Parathyroid adenoma (tissue), 2 donors: ENCODE measurements at regions not wholly inside any gene's neighbourhood (a gene's known extent, or its start where the extent isn't known, plus 50 kb on each side); places are given as distances from the start of the nearest gene placed in this dataset.
A peak's percentile ranks its signal among the peaks of the same experiment; 100 is the strongest.
"Not testable (repeated sequence)": the region's sequence is repeated elsewhere in the genome, so short reads cannot be mapped to it uniquely, and the experiment has no call there.

ENCODE experiments used
- H2AFZ ChIP-seq: fragments of 300-600 bp; sonication (generic); one replicate; pipeline ENCODE4 v1.7.0; 2017; ENCODE audit warnings: antibody characterized with exemption, mild to moderate bottlenecking
- H3K27ac ChIP-seq: fragments of 300-600 bp; sonication (generic); one replicate; pipeline ENCODE4 v1.7.0; 2017
- H3K27me3 ChIP-seq: fragments of 300-600 bp; sonication (generic); one replicate; pipeline ENCODE4 v1.7.0; 2017; ENCODE audit warnings: low read length; ENCODE audit not compliant: control insufficient read depth, insufficient read depth
- H3K36me3 ChIP-seq: fragments of 300-600 bp; sonication (generic); one replicate; pipeline ENCODE4 v1.7.0; 2017; ENCODE audit warnings: low read length; ENCODE audit not compliant: control insufficient read depth, insufficient read depth
- H3K4me1 ChIP-seq: fragments of 300-600 bp; sonication (generic); one replicate; pipeline ENCODE4 v1.7.0; 2017; ENCODE audit warnings: control low read depth
- H3K4me2 ChIP-seq: fragments of 300-600 bp; sonication (generic); one replicate; pipeline ENCODE4 v1.7.0; 2017; ENCODE audit warnings: low read length
- H3K4me3 ChIP-seq: fragments of 300-600 bp; sonication (generic); one replicate; pipeline ENCODE4 v1.7.0; 2017; ENCODE audit warnings: low read depth, low read length
- H3K79me2 ChIP-seq: fragments of 300-600 bp; sonication (generic); one replicate; pipeline ENCODE4 v1.7.0; 2017; ENCODE audit warnings: control low read depth
- H3K9ac ChIP-seq: fragments of 300-600 bp; sonication (generic); one replicate; pipeline ENCODE4 v1.7.0; 2017; ENCODE audit warnings: mild to moderate bottlenecking
- H3K9me3 ChIP-seq: fragments of 300-600 bp; sonication (generic); one replicate; pipeline ENCODE4 v1.7.0; 2017; ENCODE audit warnings: low read length; ENCODE audit not compliant: control insufficient read depth
- TF ChIP-seq, protein P1 (sequence below): fragments of 300-600 bp; sonication (generic); IDR thresholded peaks from one replicate; pipeline ENCODE4 v1.7.0; 2017; ENCODE audit warnings: antibody characterized with exemption, mild to moderate bottlenecking
- donor health status: primary hyperparathyroidism.

DNA sequence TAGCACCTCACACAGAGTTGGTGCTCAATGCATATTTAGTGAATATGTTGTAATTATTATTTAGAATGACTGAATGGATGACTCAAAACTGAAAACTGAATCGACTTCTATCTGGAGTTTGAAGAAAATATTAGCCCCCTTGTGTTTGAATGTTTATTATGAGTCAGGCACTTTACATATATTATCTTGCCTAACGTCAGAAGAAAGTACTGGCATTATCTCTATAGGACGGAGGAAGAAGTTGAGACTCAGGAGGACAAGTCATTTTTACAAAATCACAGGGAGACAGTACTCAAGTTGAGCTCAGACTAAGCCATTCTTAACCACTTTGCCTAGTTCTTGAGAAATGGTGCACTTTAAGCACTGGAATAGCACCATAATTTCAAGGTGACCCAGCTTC is 684.0 kb downstream of the UTRN start:
- no peak overlapping the region for H3K9ac ChIP-seq
- H3K4me3 ChIP-seq: no peak overlapping the region
- H3K9me3 ChIP-seq: no peaks in the 10 kb centered on the region
- no peaks in the 10 kb centered on the region for H3K4me1 ChIP-seq
- H2AFZ ChIP-seq: no peak overlapping the region
- no peaks in the 10 kb centered on the region for H3K27me3 ChIP-seq
- H3K4me2 ChIP-seq: no peak overlapping the region
- TF ChIP-seq, protein P1, sequence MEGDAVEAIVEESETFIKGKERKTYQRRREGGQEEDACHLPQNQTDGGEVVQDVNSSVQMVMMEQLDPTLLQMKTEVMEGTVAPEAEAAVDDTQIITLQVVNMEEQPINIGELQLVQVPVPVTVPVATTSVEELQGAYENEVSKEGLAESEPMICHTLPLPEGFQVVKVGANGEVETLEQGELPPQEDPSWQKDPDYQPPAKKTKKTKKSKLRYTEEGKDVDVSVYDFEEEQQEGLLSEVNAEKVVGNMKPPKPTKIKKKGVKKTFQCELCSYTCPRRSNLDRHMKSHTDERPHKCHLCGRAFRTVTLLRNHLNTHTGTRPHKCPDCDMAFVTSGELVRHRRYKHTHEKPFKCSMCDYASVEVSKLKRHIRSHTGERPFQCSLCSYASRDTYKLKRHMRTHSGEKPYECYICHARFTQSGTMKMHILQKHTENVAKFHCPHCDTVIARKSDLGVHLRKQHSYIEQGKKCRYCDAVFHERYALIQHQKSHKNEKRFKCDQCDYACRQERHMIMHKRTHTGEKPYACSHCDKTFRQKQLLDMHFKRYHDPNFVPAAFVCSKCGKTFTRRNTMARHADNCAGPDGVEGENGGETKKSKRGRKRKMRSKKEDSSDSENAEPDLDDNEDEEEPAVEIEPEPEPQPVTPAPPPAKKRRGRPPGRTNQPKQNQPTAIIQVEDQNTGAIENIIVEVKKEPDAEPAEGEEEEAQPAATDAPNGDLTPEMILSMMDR: no peak
- no peaks in the 10 kb centered on the region for H3K79me2 ChIP-seq
- H3K27ac ChIP-seq: no peak overlapping the region
- no peaks in the 10 kb centered on the region for H3K36me3 ChIP-seq

- Histone ChIP-seq H3K79me2 (no peaks in the 10 kb centered on the region), H3K4me3 (no peak overlapping the region), H3K4me2 (no peak overlapping the region), H3K9me3 (no peaks in the 10 kb centered on the region), H2AFZ (no peak overlapping the region), H3K9ac (no peak overlapping the region), H3K4me1 (no peaks in the 10 kb centered on the region), H3K27ac (no peak overlapping the region), H3K36me3 (no peaks in the 10 kb centered on the region), H3K27me3 (no peaks in the 10 kb centered on the region)
- TF ChIP-seq, protein P1: no peak
These were observed 684.6 kb downstream of the UTRN start for GRCh38 chr6:144969602-144970272.

DNA sequence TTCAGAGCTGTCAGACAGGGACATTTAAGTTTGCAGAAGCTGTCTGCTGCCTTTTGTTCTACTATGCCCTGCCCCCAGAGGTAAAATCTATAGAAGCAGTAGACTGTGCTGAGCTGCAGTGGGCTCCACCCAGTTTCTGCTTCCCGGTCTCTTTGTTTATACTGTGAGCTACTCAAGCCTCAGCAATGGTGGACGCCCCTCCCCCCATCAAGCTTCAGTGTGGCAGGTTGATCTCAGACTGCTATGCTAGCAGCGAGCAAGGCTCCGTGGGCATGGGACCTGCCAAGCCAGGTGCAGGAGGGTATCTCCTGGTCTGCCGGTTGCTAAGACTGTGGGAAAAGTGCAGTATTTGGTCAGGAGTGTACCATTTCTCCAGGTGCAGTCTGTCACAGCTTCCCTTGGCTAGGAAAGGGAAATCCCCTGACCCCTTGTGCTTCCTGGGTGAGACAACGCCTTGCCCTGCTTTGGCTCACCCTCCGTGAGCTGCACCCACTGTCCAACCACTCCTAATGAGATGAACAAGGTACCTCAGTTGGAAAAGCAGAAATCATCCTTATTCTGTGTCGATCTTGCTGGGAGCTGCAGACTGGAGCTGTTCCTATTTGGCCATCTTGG is 692.2 kb downstream of the UTRN start:
- H3K27me3 ChIP-seq, H3K4me3 ChIP-seq, H3K4me2 ChIP-seq, H3K9ac ChIP-seq, H3K9me3 ChIP-seq, H3K27ac ChIP-seq, H3K79me2 ChIP-seq, H3K4me1 ChIP-seq, H3K36me3 ChIP-seq: not testable (repeated sequence)
- H2AFZ ChIP-seq: peak overlapping the region; percentile 1

- H3K9ac ChIP-seq: no peak overlapping the region
- no peaks in the 10 kb centered on the region for H3K9me3 ChIP-seq
- no peaks in the 10 kb centered on the region for H3K79me2 ChIP-seq
- H3K27ac ChIP-seq: no peak overlapping the region
- H3K4me2 ChIP-seq: no peak overlapping the region
- no peak overlapping the region for H2AFZ ChIP-seq
- no peaks in the 10 kb centered on the region for H3K36me3 ChIP-seq
- no peaks in the 10 kb centered on the region for H3K27me3 ChIP-seq
- no peaks in the 10 kb centered on the region for H3K4me1 ChIP-seq
- TF ChIP-seq, protein P1: no peak
- no peak overlapping the region for H3K4me3 ChIP-seq
These were observed 693.1 kb downstream of the UTRN start for GRCh38 chr6:144978208-144978607.

DNA sequence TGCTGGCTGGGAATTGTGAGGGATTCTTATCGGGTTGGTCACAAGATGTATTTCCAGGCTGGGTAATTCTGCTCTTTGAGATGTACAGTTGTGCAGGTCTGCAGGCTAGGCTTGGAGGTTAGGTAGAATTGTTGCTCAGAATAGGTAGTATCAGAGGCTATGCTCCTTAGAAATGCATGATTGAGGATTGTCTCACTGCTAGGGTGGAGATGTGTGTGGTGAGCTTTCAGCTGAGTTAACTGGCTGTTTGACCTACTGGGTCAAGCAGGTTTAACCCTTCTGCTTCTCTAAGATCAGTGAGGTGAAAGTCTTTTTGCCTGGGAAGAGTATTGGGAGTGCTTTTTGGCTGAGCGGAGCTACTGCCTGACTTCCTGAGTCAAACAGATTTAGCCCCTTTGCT is 701.1 kb downstream of the UTRN start:
- TF ChIP-seq, protein P1: no peak
- Histone ChIP-seq H3K79me2 (no peaks in the 10 kb centered on the region), H3K36me3 (no peaks in the 10 kb centered on the region), H3K9ac (no peak overlapping the region), H3K27ac (no peak overlapping the region), H2AFZ (no peak overlapping the region), H3K4me1 (no peaks in the 10 kb centered on the region), H3K4me2 (no peak overlapping the region), H3K4me3 (no peak overlapping the region), H3K9me3 (no peaks in the 10 kb centered on the region), H3K27me3 (no peaks in the 10 kb centered on the region)
